ENCODE measurements at regions not wholly inside any gene's neighbourhood (a gene's known extent, or its start where the extent isn't known, plus 50 kb on each side); places are given as distances from the start of the nearest gene placed in this dataset.
"Not testable (repeated sequence)": the region's sequence is repeated elsewhere in the genome, so short reads cannot be mapped to it uniquely, and the experiment has no call there.

GRCh38 chr2:20499387-20499786, 52.5 kb downstream of the RHOB start:
- TF ChIP-seq CTCF (IDR thresholded peaks at IDR 0.05) = no peak

GRCh38 chr2:20501974-20502373, 55.1 kb downstream of the RHOB start:
- no peaks in the 10 kb centered on the region for H3K9me3 ChIP-seq
- no peak overlapping the region for H3K4me3 ChIP-seq
- no peak for DNase-seq
- H3K27me3 ChIP-seq = no peaks in the 10 kb centered on the region
- peaks cover 0 to 3% (median 0%) of the 10 kb centered on the region in 4 donors for H3K4me1 ChIP-seq
- TF ChIP-seq CTCF (IDR thresholded peaks at IDR 0.05) = no peak
- no peaks in the 10 kb centered on the region for H3K36me3 ChIP-seq
- intact Hi-C loops (cut with DNase I; ENCODE audit: low total_unique reads) = no loop called here
- no peak overlapping the region for H3K27ac ChIP-seq

More at GRCh38 chr2:20499387-20499786, 52.5 kb downstream of the RHOB start:
- Histone ChIP-seq H3K4me3 (no peak overlapping the region), H3K36me3 (no peaks in the 10 kb centered on the region), H3K27ac (no peak overlapping the region), H3K4me1 (peaks cover 0 to 7% (median 0%) of the 10 kb centered on the region in 4 donors), H3K27me3 (no peaks in the 10 kb centered on the region), H3K9me3 (no peaks in the 10 kb centered on the region)
- intact Hi-C loops (cut with DNase I; ENCODE audit: low total_unique reads) = no loop called here
- DNase-seq = no peak

- H3K36me3 ChIP-seq; H3K27ac ChIP-seq; intact Hi-C loops (cut with DNase I; ENCODE audit: low total_unique reads); H3K9me3 ChIP-seq; H3K27me3 ChIP-seq; H3K4me1 ChIP-seq; H3K4me3 ChIP-seq; DNase-seq: not testable (repeated sequence)
Observed at GRCh38 chr2:20502496-20502895, 55.6 kb downstream of the RHOB start.

- intact Hi-C loops (cut with DNase I; ENCODE audit: low total_unique reads) = no loop called here
- no peak for TF ChIP-seq CTCF (IDR thresholded peaks at IDR 0.05)
- H3K27ac ChIP-seq = no peak overlapping the region
Observed at GRCh38 chr2:20504174-20504573, 57.3 kb downstream of the RHOB start.

GRCh38 chr2:20506201-20506685, 59.4 kb downstream of the RHOB start:
- no peaks in the 10 kb centered on the region for H3K9me3 ChIP-seq
- intact Hi-C loops (cut with DNase I; ENCODE audit: low total_unique reads) = no loop called here
- H3K36me3 ChIP-seq = no peaks in the 10 kb centered on the region
- peaks cover 0 to 9% (median 1%) of the 10 kb centered on the region in 4 donors for H3K4me1 ChIP-seq
- H3K27me3 ChIP-seq = no peaks in the 10 kb centered on the region
- no peak for TF ChIP-seq CTCF (IDR thresholded peaks at IDR 0.05)
- DNase-seq = no peak
- no peak overlapping the region for H3K4me3 ChIP-seq
- H3K27ac ChIP-seq = no peak overlapping the region

More at GRCh38 chr2:20504174-20504573, 57.3 kb downstream of the RHOB start:
- Histone ChIP-seq H3K9me3 (no peaks in the 10 kb centered on the region), H3K27me3 (no peaks in the 10 kb centered on the region), H3K4me3 (no peak overlapping the region), H3K4me1 (peaks cover 0 to 9% (median 1%) of the 10 kb centered on the region in 4 donors), H3K36me3 (no peaks in the 10 kb centered on the region)
- no peak for DNase-seq

GRCh38 chr2:20507166-20507692, 60.4 kb downstream of the RHOB start:
- Histone ChIP-seq H3K27me3 (no peaks in the 10 kb centered on the region), H3K9me3 (no peaks in the 10 kb centered on the region), H3K4me1 (peaks cover 0 to 9% (median 1%) of the 10 kb centered on the region in 4 donors), H3K27ac (no peak overlapping the region), H3K36me3 (no peaks in the 10 kb centered on the region), H3K4me3 (no peak overlapping the region)
- intact Hi-C loops (cut with DNase I; ENCODE audit: low total_unique reads) = no loop called here
- no peak for TF ChIP-seq CTCF (IDR thresholded peaks at IDR 0.05)
- no peak for DNase-seq

Data from tibial artery (tissue), 4 donors.